ENCODE measurements at regions not wholly inside any gene's neighbourhood (a gene's known extent, or its start where the extent isn't known, plus 50 kb on each side); places are given as distances from the start of the nearest gene placed in this dataset.
"Not testable (repeated sequence)": the region's sequence is repeated elsewhere in the genome, so short reads cannot be mapped to it uniquely, and the experiment has no call there.

GRCh38 chr7:13749636-13750035 is 239.8 kb downstream of the ETV1 start:
- DNase-seq (ENCODE audit: low read depth in 2 of 2), result no peak

GRCh38 chr7:13751766-13752165 is 237.7 kb downstream of the ETV1 start:
- no peak for DNase-seq (ENCODE audit: low read depth in 2 of 2)

DNA sequence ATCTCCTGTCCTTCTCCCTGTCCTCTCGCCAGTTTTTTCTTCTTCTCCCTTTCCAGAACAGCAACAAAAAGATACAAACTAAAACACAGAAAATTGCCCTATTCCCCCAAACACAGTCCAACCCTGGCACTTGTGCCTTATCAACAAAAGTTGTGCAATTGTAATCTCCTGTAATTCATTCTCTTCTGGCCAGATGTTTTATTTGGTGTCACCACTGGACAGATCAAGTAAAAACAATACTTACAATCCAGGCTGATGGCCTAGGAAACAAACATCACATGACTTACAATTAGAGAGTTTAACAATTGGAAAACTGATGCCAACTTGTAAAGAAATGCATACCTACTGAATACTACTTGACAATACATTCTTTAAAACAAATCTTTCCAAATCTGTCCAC is 231.6 kb downstream of the ETV1 start:
- peak in 1 of 2 donors; percentile 2 for DNase-seq (ENCODE audit: low read depth in 2 of 2)

- DNase-seq (ENCODE audit: low read depth in 2 of 2), result not testable (repeated sequence)
Measured at GRCh38 chr7:13765853-13766252, 223.6 kb downstream of the ETV1 start.

GRCh38 chr7:13770305-13770704 is 219.2 kb downstream of the ETV1 start:
- DNase-seq (ENCODE audit: low read depth in 2 of 2), result no peak

DNA sequence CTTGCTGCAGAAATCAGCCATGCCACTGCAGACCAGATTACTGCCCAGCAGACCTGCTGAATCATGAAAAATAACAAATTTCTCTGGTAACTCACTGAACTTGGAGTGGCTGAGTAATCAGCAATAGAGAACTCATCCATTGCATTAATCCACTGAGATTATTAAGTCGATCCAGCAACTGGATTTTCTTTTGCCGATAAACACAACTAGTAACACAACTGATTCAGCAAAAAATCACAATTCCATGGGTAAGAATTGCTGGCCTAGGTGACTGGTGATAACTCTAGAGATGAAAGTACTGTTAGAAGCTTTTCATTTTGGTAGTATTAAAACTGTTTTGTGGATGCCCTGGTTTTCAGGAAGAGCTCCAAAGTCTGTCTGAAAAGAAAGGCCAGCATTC is 214.5 kb downstream of the ETV1 start:
- DNase-seq (ENCODE audit: low read depth in 2 of 2), result no peak

DNA sequence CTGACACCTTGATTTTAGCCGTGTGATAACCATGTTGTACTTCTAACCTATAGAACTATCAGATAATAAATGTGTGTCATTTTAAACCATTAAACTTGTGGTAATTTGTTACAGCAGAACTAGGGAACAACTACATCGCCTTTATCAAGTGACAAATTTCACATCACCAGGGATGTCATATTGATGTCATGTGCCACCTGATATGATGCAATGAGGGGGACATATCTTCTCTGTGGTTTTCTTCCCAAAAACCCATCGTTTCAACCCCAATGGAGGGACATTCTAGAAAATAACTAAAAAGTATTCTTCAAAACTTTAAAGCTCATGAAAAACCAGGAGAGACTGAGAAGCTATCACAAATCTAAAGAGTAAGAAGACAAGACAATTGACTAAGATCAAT is 212.2 kb downstream of the ETV1 start:
- no peak for DNase-seq (ENCODE audit: low read depth in 2 of 2)

DNA sequence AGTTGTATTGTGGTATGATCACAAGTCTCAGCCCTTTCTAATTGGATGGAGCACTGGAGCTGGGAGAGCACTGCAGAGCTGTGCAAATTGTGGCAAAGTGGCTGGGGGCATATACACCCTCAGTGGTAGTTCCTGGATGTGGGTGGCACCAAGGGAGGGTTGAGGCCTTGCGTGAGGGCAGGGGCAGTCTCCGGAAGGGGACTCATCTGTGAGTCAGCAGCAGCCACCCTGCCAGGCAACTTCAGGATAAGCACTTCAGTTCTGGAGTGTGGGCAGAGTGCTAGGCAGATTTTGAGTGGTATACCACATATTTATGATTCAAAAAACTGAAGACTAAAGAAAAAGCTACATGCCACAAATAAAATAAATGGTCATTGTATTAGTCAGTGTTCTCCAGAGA is 210.5 kb downstream of the ETV1 start:
- DNase-seq (ENCODE audit: low read depth in 2 of 2), result no peak

- DNase-seq (ENCODE audit: low read depth in 2 of 2), result no peak
Measured at GRCh38 chr7:13790611-13791010, 198.9 kb downstream of the ETV1 start.

- no peak for DNase-seq (ENCODE audit: low read depth in 2 of 2)
Measured at GRCh38 chr7:13792208-13792607, 197.3 kb downstream of the ETV1 start.

- DNase-seq (ENCODE audit: low read depth in 2 of 2), result no peak
Measured at GRCh38 chr7:13793926-13794325, 195.5 kb downstream of the ETV1 start.

- no peak for DNase-seq (ENCODE audit: low read depth in 2 of 2)
Measured at GRCh38 chr7:13794581-13794980, 194.9 kb downstream of the ETV1 start.

DNA sequence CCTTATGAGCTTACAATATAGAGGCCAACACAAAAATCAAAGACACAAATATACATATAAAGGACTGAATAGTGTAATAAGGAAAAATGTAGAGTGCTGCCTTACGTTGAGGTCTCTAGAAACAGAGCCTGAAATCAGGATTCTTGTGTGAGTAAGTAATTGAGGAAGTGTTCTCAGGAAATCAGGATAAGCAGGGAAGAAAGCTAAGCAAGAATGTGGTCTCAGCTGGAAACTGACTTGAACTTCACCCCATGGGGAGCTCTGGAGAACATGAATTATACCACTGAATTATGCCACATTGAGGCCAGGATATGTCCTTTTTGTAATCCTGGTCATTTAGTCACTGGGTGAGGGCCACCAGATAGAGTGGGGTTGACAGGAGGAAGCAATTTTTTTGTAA is 191.9 kb downstream of the ETV1 start:
- peak in 1 of 2 donors; percentile 40 for DNase-seq (ENCODE audit: low read depth in 2 of 2)

GRCh38 chr7:13800694-13801448 is 188.6 kb downstream of the ETV1 start:
- peak; percentile 56 to 96 for DNase-seq (ENCODE audit: low read depth in 2 of 2)

GRCh38 chr7:13801669-13802068 is 187.8 kb downstream of the ETV1 start:
- DNase-seq (ENCODE audit: low read depth in 2 of 2), result peak in 1 of 2 donors; percentile 3

DNA sequence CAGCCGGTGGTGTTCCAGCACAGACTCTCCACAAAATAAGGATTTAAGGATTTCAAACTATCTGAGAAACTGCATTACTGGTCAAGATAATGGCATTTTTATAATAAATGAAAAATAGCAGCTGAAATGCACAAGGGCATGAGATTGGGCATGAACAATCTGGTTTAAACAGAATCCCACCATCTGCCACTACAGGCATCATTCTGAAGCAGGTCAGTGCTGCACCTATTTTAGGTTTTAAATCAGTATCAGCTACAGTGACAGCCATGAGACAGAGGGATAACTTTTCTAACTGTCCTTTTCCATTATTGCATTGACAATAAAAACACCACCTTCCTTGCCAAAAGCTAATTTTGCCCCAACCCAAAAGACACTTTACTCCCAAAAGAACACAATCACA is 186.8 kb downstream of the ETV1 start:
- DNase-seq (ENCODE audit: low read depth in 2 of 2), result no peak

DNA sequence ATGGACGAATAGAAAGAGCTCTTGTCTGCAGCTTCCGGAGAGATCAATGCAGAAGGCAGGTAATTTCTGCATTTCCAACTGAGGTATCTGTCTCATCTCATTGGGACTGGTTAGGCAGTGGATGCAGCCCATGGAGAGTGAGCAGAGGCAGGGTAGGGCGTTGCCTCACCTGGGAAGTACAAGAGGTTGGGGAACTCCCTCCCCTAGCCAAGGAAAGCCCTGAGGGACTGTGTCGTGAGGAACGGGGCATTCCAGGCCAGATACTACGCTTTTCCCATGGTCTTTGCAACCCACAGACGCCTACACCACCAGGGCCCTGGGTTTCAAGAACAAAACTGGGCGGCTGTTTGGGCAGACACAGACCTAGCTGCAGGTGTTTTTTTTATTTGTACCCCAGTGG is 186.3 kb downstream of the ETV1 start:
- DNase-seq (ENCODE audit: low read depth in 2 of 2), result no peak

DNA sequence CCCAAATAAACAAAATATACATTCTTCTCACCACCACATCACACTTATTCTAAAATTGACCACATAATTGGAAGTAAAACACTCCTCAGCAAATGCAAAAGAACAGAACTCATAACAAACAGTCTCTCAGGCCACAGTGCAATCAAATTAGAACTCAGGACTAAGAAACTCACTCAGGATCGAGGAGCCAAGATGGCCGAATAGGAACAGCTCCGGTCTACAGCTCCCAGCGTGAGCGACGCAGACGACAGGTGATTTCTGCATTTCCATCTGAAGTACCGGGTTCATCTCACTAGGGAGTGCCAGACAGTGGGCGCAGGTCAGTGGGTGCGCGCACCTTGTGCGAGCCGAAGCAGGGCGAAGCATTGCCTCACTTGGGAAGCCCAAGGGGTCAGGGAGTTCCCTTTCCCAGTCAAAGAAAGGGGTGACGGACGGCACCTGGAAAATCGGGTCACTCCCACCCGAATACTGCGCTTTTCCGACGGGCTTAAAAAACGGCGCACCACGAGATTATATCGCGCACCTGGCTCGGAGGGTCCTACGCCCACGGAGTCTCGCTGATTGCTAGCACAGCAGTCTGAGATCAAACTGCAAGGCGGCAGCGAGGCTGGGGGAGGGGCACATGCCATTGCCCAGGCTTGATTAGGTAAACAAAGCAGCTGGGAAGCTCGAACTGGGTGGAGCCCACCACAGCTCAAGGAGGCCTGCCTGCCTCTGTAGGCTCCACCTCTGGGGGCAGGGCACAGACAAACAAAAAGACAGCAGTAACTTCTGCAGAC is 183.2 kb downstream of the ETV1 start:
- DNase-seq (ENCODE audit: low read depth in 2 of 2), result not testable (repeated sequence)

- DNase-seq (ENCODE audit: low read depth in 2 of 2), result not testable (repeated sequence)
Measured at GRCh38 chr7:13817230-13817629, 172.2 kb downstream of the ETV1 start.

DNA sequence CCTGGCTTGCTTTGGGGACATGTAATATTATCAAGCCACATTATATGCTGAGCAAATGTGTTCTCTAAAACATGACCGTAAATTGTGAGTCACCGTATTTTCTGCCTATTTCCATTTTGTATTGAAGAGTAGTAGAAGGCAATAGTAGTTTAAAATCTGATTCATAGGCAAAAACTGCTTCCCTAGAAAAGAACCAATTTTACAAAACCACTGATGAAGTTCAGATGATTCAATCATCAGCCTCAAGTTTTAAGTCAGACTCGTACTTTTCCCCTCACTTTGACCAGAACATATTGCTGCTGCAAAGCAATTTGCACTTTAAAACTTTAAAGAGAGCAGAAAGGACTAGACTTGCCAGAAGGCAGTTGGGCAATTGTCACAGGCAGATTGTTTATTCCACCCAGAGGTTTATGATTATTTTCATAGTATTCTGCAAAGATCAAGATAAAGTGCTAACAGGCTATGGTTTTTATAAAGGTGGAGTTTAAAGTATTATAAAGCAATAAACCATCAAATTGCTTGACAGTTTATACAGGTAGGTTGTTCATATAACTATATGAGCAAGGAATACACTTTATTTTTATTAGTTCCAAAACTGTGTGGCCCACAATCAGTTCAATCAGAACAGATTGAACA is 168.2 kb downstream of the ETV1 start:
- no peak for DNase-seq (ENCODE audit: low read depth in 2 of 2)

GRCh38 chr7:13822678-13823077 is 166.8 kb downstream of the ETV1 start:
- no peak for DNase-seq (ENCODE audit: low read depth in 2 of 2)

DNA sequence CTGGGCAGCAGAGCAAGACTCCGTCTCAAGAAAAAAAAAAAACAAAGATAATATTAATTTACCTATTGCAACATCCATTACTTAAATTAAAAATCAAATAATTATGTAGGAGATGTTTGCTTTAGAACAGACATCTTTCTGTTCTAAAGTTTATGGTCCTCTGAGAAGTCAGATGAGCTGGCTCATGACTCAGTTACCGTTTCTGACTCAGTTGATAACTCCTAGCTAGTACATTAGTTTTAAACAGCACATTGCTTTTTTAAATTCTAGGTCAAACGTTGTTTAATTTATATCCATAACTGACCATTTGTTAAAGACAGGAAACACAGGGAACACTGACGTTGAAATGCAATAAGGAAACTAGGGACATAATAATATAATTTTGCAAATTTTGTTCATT is 162.7 kb downstream of the ETV1 start:
- DNase-seq (ENCODE audit: low read depth in 2 of 2), result no peak

DNA sequence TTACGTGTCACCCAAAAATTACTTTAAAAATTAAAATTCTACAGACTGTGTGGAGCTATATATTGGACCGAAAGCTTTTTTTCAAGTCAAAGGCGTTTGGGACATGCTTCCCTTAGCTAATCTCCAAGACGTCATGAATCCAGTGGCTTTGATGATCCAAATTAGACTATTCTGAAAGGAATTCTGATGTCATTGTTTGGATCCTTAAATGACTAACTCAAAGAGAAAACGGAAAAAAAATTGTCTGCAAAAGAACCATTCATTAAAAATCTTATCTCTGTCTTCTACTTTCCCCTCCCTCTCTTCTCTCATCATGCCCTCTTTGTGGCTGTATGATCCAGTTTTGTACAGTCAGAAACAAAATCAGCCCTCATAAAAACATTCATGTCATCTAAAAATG is 161.8 kb downstream of the ETV1 start:
- no peak for DNase-seq (ENCODE audit: low read depth in 2 of 2)
